ENCODE measurements at regions not wholly inside any gene's neighbourhood (a gene's known extent, or its start where the extent isn't known, plus 50 kb on each side); places are given as distances from the start of the nearest gene placed in this dataset.

DNA sequence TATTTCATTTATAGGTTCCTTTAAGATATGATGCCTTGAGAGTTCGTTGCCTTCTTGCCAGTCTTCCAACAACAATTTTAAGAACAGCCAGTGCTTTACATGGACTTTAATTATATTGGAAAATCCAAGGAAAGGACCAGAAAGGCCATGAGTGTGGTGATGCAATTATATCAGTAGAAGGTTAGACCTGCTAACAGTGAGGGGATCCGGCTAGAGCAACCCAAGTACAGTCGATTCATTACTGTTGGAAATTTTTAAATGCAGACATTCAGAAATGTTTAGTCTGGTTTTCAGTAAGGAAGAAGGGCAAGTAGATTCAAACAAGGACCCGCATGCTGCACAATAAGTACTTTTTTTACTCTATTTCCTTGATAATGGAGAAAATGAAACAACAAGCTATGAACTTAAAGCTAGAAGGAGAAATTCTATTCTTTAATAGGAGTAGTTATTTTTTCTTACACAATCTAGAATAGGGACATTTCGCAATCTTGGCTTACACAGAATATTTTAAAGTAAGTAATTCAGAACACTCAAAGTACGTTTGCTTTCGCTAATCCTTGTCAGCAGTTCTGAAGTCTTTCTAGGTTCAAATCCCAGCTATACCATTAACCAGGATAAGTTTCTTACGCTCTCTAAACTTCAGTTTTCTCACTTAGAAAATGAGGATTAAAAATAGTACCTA, 405.5 kb downstream of the MEIS1 start:
- Histone ChIP-seq H3K9me3 (no peaks in the 10 kb centered on the region), H3K36me3 (no peaks in the 10 kb centered on the region), H3K27ac (peak overlapping the region; percentile 65 to 70), H3K4me1 (peaks cover 0 to 23% (median 6%) of the 10 kb centered on the region in 4 donors), H3K4me3 (peak overlapping the region; percentile 17 to 40), H3K27me3 (no peaks in the 10 kb centered on the region)
- intact Hi-C loops (cut with DNase I; ENCODE audit: low total_unique reads): no loop called here
- DNase-seq: no peak
- TF ChIP-seq, protein P1, sequence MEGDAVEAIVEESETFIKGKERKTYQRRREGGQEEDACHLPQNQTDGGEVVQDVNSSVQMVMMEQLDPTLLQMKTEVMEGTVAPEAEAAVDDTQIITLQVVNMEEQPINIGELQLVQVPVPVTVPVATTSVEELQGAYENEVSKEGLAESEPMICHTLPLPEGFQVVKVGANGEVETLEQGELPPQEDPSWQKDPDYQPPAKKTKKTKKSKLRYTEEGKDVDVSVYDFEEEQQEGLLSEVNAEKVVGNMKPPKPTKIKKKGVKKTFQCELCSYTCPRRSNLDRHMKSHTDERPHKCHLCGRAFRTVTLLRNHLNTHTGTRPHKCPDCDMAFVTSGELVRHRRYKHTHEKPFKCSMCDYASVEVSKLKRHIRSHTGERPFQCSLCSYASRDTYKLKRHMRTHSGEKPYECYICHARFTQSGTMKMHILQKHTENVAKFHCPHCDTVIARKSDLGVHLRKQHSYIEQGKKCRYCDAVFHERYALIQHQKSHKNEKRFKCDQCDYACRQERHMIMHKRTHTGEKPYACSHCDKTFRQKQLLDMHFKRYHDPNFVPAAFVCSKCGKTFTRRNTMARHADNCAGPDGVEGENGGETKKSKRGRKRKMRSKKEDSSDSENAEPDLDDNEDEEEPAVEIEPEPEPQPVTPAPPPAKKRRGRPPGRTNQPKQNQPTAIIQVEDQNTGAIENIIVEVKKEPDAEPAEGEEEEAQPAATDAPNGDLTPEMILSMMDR (IDR thresholded peaks at IDR 0.05): no peak

DNA sequence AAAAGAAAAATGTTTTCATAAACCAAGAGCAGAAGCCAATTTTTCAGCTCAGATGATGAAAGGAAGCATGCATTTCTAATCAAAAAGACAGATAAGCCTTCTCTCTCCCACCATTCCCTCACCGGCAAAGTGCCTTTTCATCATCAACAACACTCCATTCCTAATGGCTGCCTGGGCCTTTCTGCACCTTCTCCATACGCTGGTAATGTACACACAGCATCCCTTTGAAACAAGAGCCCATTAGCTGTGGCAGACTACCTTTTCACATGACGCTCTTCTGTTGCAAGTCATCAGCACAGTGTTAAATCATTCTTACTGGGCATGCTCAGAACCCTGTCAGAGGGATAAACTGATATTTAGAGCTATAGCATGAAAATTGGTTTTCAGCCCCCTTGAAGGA, 408.9 kb downstream of the MEIS1 start:
- intact Hi-C loops (cut with DNase I; ENCODE audit: low total_unique reads): no loop called here
- H3K27me3 ChIP-seq: no peaks in the 10 kb centered on the region
- TF ChIP-seq, protein P1 (IDR thresholded peaks at IDR 0.05): no peak
- no peak overlapping the region for H3K4me3 ChIP-seq
- no peak for DNase-seq
- no peak overlapping the region for H3K27ac ChIP-seq
- H3K36me3 ChIP-seq: no peaks in the 10 kb centered on the region
- peaks cover 0 to 29% (median 6%) of the 10 kb centered on the region in 4 donors for H3K4me1 ChIP-seq
- no peaks in the 10 kb centered on the region for H3K9me3 ChIP-seq

DNA sequence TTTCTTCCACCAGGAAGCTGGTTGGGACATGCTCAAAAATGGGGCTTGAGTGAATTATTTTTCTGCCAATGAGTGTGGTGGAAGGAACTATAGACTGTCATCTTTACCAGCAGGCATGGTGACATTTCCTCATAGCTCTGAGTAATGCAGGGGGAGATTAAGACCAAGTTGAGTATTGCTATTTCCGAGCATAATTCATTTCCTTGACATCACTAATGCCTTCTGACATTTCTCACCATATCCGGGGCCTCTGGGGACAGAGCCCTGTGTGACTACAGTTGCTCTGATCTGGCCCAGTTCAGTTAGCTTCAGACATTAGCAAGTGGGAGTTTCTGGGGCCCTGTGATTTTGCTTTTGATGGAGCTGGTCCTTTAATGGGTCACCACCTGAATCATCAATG, 410.4 kb downstream of the MEIS1 start:
- Histone ChIP-seq H3K9me3 (no peaks in the 10 kb centered on the region), H3K27ac (no peak overlapping the region), H3K36me3 (no peaks in the 10 kb centered on the region), H3K4me1 (peaks cover 0 to 31% (median 3%) of the 10 kb centered on the region in 4 donors), H3K27me3 (no peaks in the 10 kb centered on the region), H3K4me3 (no peak overlapping the region)
- DNase-seq: no peak
- TF ChIP-seq, protein P1 (IDR thresholded peaks at IDR 0.05): no peak
- intact Hi-C loops (cut with DNase I; ENCODE audit: low total_unique reads): no loop called here

DNA sequence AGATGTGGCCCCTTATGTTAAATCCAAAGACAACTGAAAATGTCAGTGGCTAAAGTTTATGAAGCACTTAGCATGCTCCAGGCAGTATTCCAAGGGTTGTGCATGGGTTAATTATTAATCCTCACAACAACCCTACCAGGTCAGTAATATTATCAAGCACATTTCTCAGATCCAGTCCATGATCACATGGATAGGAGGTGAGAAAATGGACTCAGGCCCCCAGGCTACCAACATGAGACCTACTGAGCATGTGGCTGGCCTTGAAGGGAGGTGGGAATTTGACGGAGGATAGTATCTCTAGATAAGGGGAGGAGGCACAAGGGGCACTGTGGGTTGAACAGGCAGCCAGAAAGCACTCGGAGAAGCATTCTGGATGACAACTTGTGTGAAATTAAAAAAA, 412.0 kb downstream of the MEIS1 start:
- TF ChIP-seq, protein P1 (IDR thresholded peaks at IDR 0.05): no peak
- H3K27ac ChIP-seq: no peak overlapping the region
- H3K36me3 ChIP-seq: no peaks in the 10 kb centered on the region
- peaks cover 0 to 22% (median 0%) of the 10 kb centered on the region in 4 donors for H3K4me1 ChIP-seq
- intact Hi-C loops (cut with DNase I; ENCODE audit: low total_unique reads): no loop called here
- H3K4me3 ChIP-seq: no peak overlapping the region
- no peaks in the 10 kb centered on the region for H3K9me3 ChIP-seq
- no peak for DNase-seq
- no peaks in the 10 kb centered on the region for H3K27me3 ChIP-seq

DNA sequence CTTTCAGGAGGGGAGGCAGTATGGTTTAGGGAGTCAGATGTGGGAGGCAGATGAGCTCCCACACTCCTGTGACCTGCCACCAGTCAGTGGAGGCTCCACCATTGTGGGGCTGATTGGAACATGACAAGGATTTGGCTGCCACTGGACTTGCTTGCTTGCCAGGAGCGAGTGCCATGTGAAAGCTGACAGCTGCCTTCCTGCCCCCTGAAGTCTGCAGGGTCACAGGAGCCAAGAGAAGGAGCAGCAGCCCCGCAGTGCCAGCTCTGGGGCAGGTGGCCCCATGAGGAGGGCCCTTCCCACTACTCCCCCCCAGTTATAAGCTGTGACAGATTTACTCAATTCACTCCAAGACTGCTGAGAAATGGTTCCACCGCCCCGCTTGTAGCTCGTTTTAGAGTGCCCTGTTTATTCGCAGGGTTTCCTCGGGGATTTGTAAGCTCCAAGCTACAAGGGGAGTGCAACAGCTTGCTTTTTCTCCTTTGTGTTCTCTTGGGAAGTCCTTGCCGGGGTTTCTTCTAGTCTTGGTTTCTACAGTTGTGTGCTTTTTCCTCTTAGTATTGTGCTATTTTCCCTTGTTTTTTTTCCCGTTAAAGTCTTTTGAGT, 414.3 kb downstream of the MEIS1 start:
- Histone ChIP-seq H3K27me3 (no peaks in the 10 kb centered on the region), H3K27ac (peak overlapping the region in 1 of 2 donors; percentile 27), H3K4me3 (no peak overlapping the region), H3K9me3 (no peaks in the 10 kb centered on the region), H3K4me1 (peaks cover 0 to 24% (median 0%) of the 10 kb centered on the region in 4 donors), H3K36me3 (no peaks in the 10 kb centered on the region)
- no peak for DNase-seq
- TF ChIP-seq, protein P1 (IDR thresholded peaks at IDR 0.05): no peak
- intact Hi-C loops (cut with DNase I; ENCODE audit: low total_unique reads): no loop called here

Data from tibial artery (tissue), 4 donors.